RWPE2 (cell line): ENCODE measurements at regions not wholly inside any gene's neighbourhood (a gene's known extent, or its start where the extent isn't known, plus 50 kb on each side); places are given as distances from the start of the nearest gene placed in this dataset.
"Not testable (repeated sequence)": the region's sequence is repeated elsewhere in the genome, so short reads cannot be mapped to it uniquely, and the experiment has no call there.

Experiments used
- ATAC-seq: fragments of 200-7000 bp; cut with Tn5 transposase; 3 replicates; pipeline ENCODE4 v1.9.1; 2021; ENCODE audit warnings: low read depth
- DNase-seq: peaks from one replicate; pipeline ENCODE4 v3.0.0-alpha.2; 2020; ENCODE audit warnings: low spot score
- H3K27ac ChIP-seq: fragments of 450-650 bp; 2 replicates; pipeline ENCODE4 v1.5.1; 2017; ENCODE audit warnings: mild to moderate bottlenecking; ENCODE audit not compliant: poor library complexity, severe bottlenecking
- H3K27me3 ChIP-seq: fragments of 250-450 bp; sonication (Bioruptor Pico); 2 replicates; pipeline ENCODE4 v1.5.1; 2021; ENCODE audit warnings: mild to moderate bottlenecking, moderate library complexity; ENCODE audit not compliant: insufficient read depth, poor library complexity, severe bottlenecking
- H3K36me3 ChIP-seq: fragments of 250-450 bp; sonication (Bioruptor Pico); 2 replicates; pipeline ENCODE4 v1.5.1; 2020; ENCODE audit warnings: low read depth, mild to moderate bottlenecking, moderate library complexity
- H3K4me1 ChIP-seq: fragments of 250-450 bp; sonication (Bioruptor Pico); 2 replicates; pipeline ENCODE4 v1.5.1; 2021; ENCODE audit warnings: mild to moderate bottlenecking, moderate library complexity; ENCODE audit not compliant: insufficient read depth, poor library complexity, severe bottlenecking
- H3K4me3 ChIP-seq: fragments of 250-450 bp; sonication (Bioruptor Pico); 2 replicates; pipeline ENCODE4 v1.5.1; 2021; ENCODE audit warnings: mild to moderate bottlenecking, moderate library complexity; ENCODE audit not compliant: severe bottlenecking
- H3K9me3 ChIP-seq: fragments of 250-450 bp; sonication (Bioruptor Pico); 2 replicates; pipeline ENCODE4 v1.5.1; 2021; ENCODE audit warnings: mild to moderate bottlenecking, moderate library complexity; ENCODE audit not compliant: severe bottlenecking
- CTCF ChIP-seq: fragments of 450-650 bp; IDR thresholded peaks from one replicate; pipeline ENCODE4 v1.5.1; 2017; ENCODE audit warnings: mild to moderate bottlenecking, moderate library complexity; ENCODE audit not compliant: poor library complexity, severe bottlenecking

- Histone ChIP-seq H3K9me3 (no peaks in the 10 kb centered on the region), H3K4me3 (no peak overlapping the region), H3K27me3 (no peaks in the 10 kb centered on the region), H3K36me3 (no peaks in the 10 kb centered on the region), H3K27ac (no peak overlapping the region), H3K4me1 (no peaks in the 10 kb centered on the region)
- no peak for TF ChIP-seq CTCF
- ATAC-seq (no peak), DNase-seq (no peak)
Measured at GRCh38 chr6:144635051-144635450, 349.9 kb downstream of the UTRN start.

GRCh38 chr6:144636025-144636424 lies 350.9 kb downstream of the UTRN start:
- H3K27me3 ChIP-seq, H3K4me3 ChIP-seq, H3K27ac ChIP-seq, ATAC-seq, H3K36me3 ChIP-seq, H3K4me1 ChIP-seq, DNase-seq, H3K9me3 ChIP-seq: not testable (repeated sequence)

- TF ChIP-seq CTCF: no peak
- ATAC-seq (no peak), DNase-seq (no peak)
- Histone ChIP-seq H3K4me1 (no peaks in the 10 kb centered on the region), H3K9me3 (no peaks in the 10 kb centered on the region), H3K4me3 (no peak overlapping the region), H3K27me3 (no peaks in the 10 kb centered on the region), H3K27ac (no peak overlapping the region), H3K36me3 (no peaks in the 10 kb centered on the region)
Measured at GRCh38 chr6:144637541-144637940, 352.4 kb downstream of the UTRN start.

- DNase-seq: no peak
- Histone ChIP-seq H3K4me3 (no peak overlapping the region), H3K36me3 (no peaks in the 10 kb centered on the region), H3K27ac (no peak overlapping the region), H3K27me3 (no peaks in the 10 kb centered on the region), H3K4me1 (no peaks in the 10 kb centered on the region), H3K9me3 (peaks cover 4% of the 10 kb centered on the region)
- no peak for TF ChIP-seq CTCF
- no peak for ATAC-seq
Measured at GRCh38 chr6:144639654-144640053, 354.5 kb downstream of the UTRN start.

- Histone ChIP-seq H3K27ac (no peak overlapping the region), H3K27me3 (no peaks in the 10 kb centered on the region), H3K4me1 (no peaks in the 10 kb centered on the region), H3K9me3 (peaks cover 4% of the 10 kb centered on the region), H3K4me3 (no peak overlapping the region), H3K36me3 (no peaks in the 10 kb centered on the region)
- no peak for ATAC-seq
- TF ChIP-seq CTCF: no peak
- no peak for DNase-seq
Measured at GRCh38 chr6:144641286-144641685, 356.2 kb downstream of the UTRN start.

- DNase-seq (no peak), ATAC-seq (no peak)
- H3K4me3 ChIP-seq: no peak overlapping the region
- no peaks in the 10 kb centered on the region for H3K27me3 ChIP-seq
- TF ChIP-seq CTCF: no peak
- no peak overlapping the region for H3K27ac ChIP-seq
- H3K36me3 ChIP-seq: no peaks in the 10 kb centered on the region
- H3K4me1 ChIP-seq: no peaks in the 10 kb centered on the region
- peaks cover 4% of the 10 kb centered on the region for H3K9me3 ChIP-seq
Measured at GRCh38 chr6:144644776-144645175, 359.6 kb downstream of the UTRN start.
